ENCODE measurements at regions not wholly inside any gene's neighbourhood (a gene's known extent, or its start where the extent isn't known, plus 50 kb on each side); places are given as distances from the start of the nearest gene placed in this dataset.

DNA sequence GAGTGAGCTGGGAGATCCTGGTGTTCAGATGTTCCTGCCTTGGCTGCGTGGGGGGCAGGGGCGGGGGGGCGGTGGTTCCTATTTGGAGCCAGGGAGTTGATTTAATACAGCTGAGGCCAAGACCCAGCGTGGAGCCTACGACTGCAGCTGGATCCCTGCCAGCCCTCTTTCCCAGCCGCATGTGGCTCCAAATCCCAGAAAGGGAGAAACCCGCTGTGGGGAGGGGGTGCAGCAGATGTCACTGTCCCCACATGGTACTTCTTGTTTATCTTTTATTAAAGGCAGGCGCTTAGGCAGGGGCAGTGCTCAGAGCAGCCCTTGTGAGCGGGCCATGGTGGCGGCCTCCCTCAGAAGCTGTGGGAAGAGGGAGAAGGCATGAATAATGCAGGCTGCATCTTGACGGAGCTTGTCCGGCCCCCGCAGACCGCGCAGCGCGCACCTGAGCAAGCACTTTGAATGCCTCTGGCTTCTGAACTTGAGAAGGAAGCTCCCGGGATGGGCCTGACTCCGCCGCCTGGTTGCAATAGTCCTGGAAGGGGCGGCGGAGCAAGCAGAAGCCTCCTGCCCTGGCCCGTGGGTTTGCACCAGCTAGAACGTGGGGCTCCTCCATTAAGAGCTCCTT is 112.1 kb downstream of the GLI2 start:
- DNase-seq (ENCODE audit: extremely low spot score), result no peak
- ChIA-PET CTCF (interaction anchor here (1.4 kb wide), 1 partner anchor 11 kb away, joined by 5 read pairs; no protein-coding TSS in a partner anchor), POLR2A (no interaction called here)
- TF ChIP-seq, protein P1, sequence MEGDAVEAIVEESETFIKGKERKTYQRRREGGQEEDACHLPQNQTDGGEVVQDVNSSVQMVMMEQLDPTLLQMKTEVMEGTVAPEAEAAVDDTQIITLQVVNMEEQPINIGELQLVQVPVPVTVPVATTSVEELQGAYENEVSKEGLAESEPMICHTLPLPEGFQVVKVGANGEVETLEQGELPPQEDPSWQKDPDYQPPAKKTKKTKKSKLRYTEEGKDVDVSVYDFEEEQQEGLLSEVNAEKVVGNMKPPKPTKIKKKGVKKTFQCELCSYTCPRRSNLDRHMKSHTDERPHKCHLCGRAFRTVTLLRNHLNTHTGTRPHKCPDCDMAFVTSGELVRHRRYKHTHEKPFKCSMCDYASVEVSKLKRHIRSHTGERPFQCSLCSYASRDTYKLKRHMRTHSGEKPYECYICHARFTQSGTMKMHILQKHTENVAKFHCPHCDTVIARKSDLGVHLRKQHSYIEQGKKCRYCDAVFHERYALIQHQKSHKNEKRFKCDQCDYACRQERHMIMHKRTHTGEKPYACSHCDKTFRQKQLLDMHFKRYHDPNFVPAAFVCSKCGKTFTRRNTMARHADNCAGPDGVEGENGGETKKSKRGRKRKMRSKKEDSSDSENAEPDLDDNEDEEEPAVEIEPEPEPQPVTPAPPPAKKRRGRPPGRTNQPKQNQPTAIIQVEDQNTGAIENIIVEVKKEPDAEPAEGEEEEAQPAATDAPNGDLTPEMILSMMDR (IDR thresholded peaks at IDR 0.05; ENCODE audit: control extremely low read depth, extremely low read depth, low read depth, missing control alignments), result no peak

DNA sequence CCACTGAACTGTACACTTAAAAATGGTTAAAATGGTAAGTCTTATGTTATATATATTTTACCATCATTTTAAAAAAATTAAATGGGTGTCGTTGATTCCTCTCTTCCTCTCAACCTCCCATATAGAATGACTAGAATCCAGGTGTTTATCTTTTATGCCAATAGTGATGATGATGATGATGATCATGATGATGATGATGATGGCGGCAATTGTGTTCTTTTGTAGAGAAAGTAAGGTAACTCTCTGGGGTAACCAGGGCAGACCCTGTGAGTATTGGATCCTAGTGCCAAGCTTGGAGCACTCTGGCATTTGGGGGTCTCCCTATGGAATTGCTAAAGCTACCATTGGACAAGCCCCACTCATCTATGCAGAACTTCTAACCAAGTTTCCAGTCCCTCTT is 113.6 kb downstream of the GLI2 start:
- DNase-seq (ENCODE audit: extremely low spot score), result no peak
- ChIA-PET CTCF (no interaction called here), POLR2A (no interaction called here)
- TF ChIP-seq, protein P1 (IDR thresholded peaks at IDR 0.05; ENCODE audit: control extremely low read depth, extremely low read depth, low read depth, missing control alignments), result no peak

DNA sequence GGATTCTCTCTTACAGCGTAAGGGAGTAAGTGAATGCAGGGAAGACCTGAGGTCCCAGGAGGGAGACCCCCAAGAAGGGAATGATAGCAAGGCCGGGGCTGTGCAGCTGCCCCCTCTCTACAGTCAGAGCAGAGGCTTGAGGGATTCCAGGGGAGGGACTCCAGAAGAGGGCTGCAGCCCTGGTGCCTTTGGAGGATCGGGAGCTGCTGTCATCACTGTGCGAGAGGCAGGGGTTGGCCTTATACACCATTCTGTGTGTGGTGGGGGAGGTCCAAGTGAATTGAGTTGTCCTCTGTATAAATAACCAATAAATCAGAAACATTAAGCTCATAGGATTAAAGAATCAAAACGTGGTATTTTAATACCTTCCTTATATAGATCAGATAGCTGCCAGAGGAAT is 114.9 kb downstream of the GLI2 start:
- POLR2A ChIA-PET, result no interaction called here
- CTCF ChIA-PET, result no interaction called here
- TF ChIP-seq, protein P1 (IDR thresholded peaks at IDR 0.05; ENCODE audit: control extremely low read depth, extremely low read depth, low read depth, missing control alignments), result no peak
- DNase-seq (ENCODE audit: extremely low spot score), result no peak

DNA sequence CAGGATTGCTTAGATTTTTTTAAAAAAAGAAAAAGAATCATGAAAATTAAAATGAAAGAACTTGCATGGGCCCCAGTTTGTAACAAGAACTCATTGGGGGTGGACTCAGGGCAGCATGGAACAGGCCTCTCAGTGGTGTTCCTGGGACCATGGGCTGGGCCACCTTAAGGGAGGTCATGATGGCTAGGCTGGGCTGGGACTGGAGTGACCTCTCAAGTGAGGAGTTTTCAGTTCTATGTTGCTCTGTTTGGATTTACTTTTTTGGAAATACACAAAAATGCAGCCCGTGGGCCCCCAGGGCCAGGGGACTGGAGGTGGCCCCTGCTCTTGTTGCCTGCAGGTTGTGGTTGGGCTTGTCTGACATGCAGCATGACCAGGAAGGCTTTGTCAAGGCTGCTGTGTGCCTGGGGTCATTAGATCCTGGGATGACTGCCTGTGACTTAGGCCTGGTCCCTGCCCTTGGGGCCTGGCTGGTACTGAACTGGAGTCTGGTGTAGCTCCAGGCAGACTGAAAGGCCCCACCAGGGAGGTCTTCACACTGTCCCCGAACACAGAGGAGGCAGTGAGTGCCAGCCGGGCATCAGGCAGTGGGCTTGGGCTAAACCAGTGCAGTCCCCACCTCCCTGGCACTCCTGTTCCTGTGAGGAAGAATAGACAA is 115.6 kb downstream of the GLI2 start:
- TF ChIP-seq, protein P1 (IDR thresholded peaks at IDR 0.05; ENCODE audit: control extremely low read depth, extremely low read depth, low read depth, missing control alignments), result no peak
- no peak for DNase-seq (ENCODE audit: extremely low spot score)
- ChIA-PET POLR2A (no interaction called here), CTCF (no interaction called here)

DNA sequence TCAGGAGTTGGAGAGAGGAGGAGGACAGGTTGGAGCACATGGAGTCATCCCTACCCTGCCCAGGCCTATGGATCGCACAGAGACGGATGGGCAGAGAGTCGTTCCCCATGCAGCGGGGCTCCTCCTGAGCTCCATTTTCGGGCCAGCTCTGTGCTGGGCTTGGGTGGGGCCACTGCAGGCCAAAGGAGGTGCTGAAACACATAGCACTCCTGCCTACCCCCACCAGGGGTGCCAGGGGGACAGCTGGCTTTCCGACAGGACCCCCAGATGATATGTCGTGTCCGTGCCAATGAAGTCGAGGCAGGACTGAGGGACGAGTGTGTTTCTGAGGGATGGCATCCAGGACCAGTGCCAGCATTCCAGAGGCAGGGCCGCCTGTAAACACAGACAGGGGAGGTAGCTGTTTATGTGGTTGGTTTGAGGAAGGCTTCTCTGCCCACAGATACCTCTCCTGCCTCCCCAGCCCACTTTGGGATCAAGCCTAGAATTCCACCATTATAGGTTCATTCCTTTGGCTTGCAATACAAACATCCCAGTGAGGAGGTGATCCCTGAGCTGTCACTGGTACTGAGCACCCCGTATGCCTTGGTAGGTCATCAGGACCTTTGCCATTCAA is 116.6 kb downstream of the GLI2 start:
- ChIA-PET POLR2A (no interaction called here), CTCF (no interaction called here)
- DNase-seq (ENCODE audit: extremely low spot score), result no peak

DNA sequence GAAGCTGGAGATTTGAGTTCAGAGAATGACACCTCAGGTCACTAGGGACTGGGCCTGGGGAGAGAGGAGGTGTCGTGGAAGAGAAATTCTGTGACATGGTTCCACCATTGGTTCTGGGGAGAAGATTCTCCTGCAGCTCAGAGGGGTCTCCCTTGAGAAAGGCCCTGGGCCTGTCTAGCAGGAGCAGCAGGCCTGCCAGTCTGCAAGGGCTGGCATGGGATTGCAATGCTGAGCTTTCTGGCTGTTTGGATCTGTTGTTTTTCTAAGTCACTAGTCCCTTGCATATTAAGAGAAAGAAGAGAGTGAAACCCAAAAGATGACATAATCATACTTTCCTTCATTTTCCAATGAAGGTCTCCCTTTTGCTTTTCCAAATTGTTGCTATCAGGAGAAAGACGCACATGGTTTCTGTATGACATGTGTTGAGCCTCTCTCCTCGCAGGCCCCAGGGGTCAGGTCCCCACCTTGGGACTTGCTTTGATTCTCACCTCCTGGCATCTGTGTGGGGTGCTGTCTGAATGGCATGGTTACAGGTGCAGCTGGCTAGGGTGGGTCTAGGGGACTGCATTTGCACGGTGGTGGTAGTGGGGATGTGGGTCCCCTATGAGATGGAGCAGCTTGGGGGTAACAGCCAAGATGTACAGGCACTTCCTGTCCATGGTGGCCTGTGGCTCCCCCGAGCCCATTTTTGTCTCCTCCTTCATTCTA is 117.8 kb downstream of the GLI2 start:
- ChIA-PET CTCF (no interaction called here), POLR2A (no interaction called here)
- TF ChIP-seq, protein P1 (IDR thresholded peaks at IDR 0.05; ENCODE audit: control extremely low read depth, extremely low read depth, low read depth, missing control alignments), result no peak
- DNase-seq (ENCODE audit: extremely low spot score), result no peak

More for the DNA sequence above, 116.6 kb downstream of the GLI2 start:
- TF ChIP-seq, protein P1 (IDR thresholded peaks at IDR 0.05; ENCODE audit: control extremely low read depth, extremely low read depth, low read depth, missing control alignments), result no peak
